PC-3 (cell line): ENCODE measurements at regions not wholly inside any gene's neighbourhood (a gene's known extent, or its start where the extent isn't known, plus 50 kb on each side); places are given as distances from the start of the nearest gene placed in this dataset.
"Not testable (repeated sequence)": the region's sequence is repeated elsewhere in the genome, so short reads cannot be mapped to it uniquely, and the experiment has no call there.

Source experiments
- ATAC-seq: fragments of 200-7000 bp; cut with Tn5 transposase; 2 replicates; pipeline ENCODE4 v1.9.1; 2020; ENCODE audit warnings: mild to moderate bottlenecking, moderate library complexity
- BruUV-seq: library from RNA; stranded (reverse); fragments of 400-500 nt; replicated peaks from 2 replicates; lab custom pipeline; 2021; lab: Mats Ljungman, UMichigan
- CTCF ChIA-PET: fragments of 300-600 bp; sonication (Branson Sonifier 250); formaldehyde crosslinking; loops from one replicate; lab custom pipeline; 2022; ENCODE audit warnings: antibody characterized with exemption; lab: Charles Lee
- POLR2A ChIA-PET: fragments of 300-600 bp; sonication (Branson Sonifier 250); formaldehyde crosslinking; loops from one replicate; lab custom pipeline; 2022; ENCODE audit warnings: antibody characterized with exemption; ENCODE audit not compliant: unreplicated experiment; lab: Charles Lee
- DNase-seq: peaks from one replicate; pipeline ENCODE4 v3.0.0-alpha.2; 2015
- H2AFZ ChIP-seq: fragments of 300-600 bp; sonication (generic); 2 replicates; pipeline ENCODE4 v1.6.0; 2016; ENCODE audit warnings: antibody characterized with exemption, low read length
- H3F3A ChIP-seq: fragments of 300-600 bp; sonication (generic); one replicate; pipeline ENCODE4 v1.6.0; 2017; ENCODE audit warnings: antibody characterized with exemption, low read length, control low read depth, mild to moderate bottlenecking; ENCODE audit not compliant: unreplicated experiment
- H3K27ac ChIP-seq: fragments of 300-600 bp; sonication (generic); 2 replicates; pipeline ENCODE4 v1.5.1; 2016; ENCODE audit warnings: mild to moderate bottlenecking, low read length
- H3K27me3 ChIP-seq: fragments of 300-600 bp; sonication (generic); 2 replicates; pipeline ENCODE4 v1.6.1; 2016; ENCODE audit warnings: low read length, mixed read lengths
- H3K36me3 ChIP-seq: fragments of 300-600 bp; sonication (generic); 2 replicates; pipeline ENCODE4 v1.6.1; 2016; ENCODE audit warnings: low read depth, mixed run types, low read length, mixed read lengths
- H3K4me1 ChIP-seq: fragments of 300-600 bp; sonication (generic); 2 replicates; pipeline ENCODE4 v1.5.1; 2016; ENCODE audit warnings: low read length; ENCODE audit not compliant: insufficient read depth
- H3K4me2 ChIP-seq: fragments of 300-600 bp; sonication (generic); 2 replicates; pipeline ENCODE4 v1.6.0; 2016; ENCODE audit warnings: low read length
- H3K4me3 ChIP-seq: fragments of 300-600 bp; sonication (generic); 2 replicates; pipeline ENCODE4 v1.5.1; 2016; ENCODE audit warnings: mild to moderate bottlenecking, low read length, mixed read lengths
- H3K79me2 ChIP-seq: fragments of 300-600 bp; sonication (generic); 2 replicates; pipeline ENCODE4 v1.6.1; 2017; ENCODE audit warnings: low read length, mixed read lengths
- H3K9ac ChIP-seq: fragments of 300-600 bp; sonication (generic); 2 replicates; pipeline ENCODE4 v1.6.0; 2016; ENCODE audit warnings: mild to moderate bottlenecking, low read length
- H3K9me2 ChIP-seq: fragments of 300-600 bp; sonication (generic); replicated peaks from 2 replicates; pipeline ENCODE4 v1.6.1; 2016; ENCODE audit warnings: mixed run types, low read length, mixed read lengths
- H3K9me3 ChIP-seq: fragments of 300-600 bp; sonication (generic); 2 replicates; pipeline ENCODE4 v1.6.1; 2016; ENCODE audit warnings: low read length, mixed read lengths
- H4K20me1 ChIP-seq: fragments of 300-600 bp; sonication (generic); 2 replicates; pipeline ENCODE4 v1.6.1; 2016; ENCODE audit warnings: low read length, mixed read lengths
- EZH2 ChIP-seq: fragments of 300-600 bp; sonication (generic); IDR thresholded peaks from one replicate; pipeline ENCODE4 v1.6.1; 2017; ENCODE audit warnings: antibody characterized with exemption, mild to moderate bottlenecking, low read length; ENCODE audit not compliant: unreplicated experiment
- EZH2phosphoT487 ChIP-seq: fragments of 300-600 bp; sonication (generic); IDR thresholded peaks from 2 replicates; pipeline ENCODE4 v1.6.1; 2018; ENCODE audit warnings: mild to moderate bottlenecking, antibody characterized with exemption, low read length, borderline replicate concordance
- intact Hi-C: fragments of 100-400 bp; cut with micrococcal nuclease; formaldehyde crosslinking; loops from 2 replicates; pipeline ENCODE4 v1.9.0; 2023
- TF ChIP-seq, protein P1 (sequence below): fragments of 300-600 bp; sonication (generic); conservative IDR thresholded peaks from 2 replicates; pipeline ENCODE4 v1.5.1; 2017; ENCODE audit warnings: antibody characterized with exemption, low read depth, mild to moderate bottlenecking, low read length

DNA sequence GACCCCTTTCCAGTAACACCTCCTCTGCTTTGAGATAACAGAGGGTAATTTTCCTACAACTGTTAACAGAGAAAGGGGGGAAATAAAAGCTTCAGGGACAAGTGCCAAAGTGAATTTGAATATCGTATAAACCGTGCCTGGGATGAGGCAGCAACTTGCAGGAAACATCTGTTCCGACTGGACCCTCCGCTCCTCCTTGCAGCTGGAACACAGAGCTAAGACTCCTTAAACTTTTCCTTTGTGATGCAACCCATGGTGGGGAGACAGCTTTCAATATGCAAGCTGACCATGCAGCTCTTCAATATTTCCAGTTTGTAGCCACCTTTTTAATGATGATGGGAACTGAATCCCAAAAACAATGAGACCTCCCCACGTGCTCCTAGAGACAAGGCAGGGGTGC, 432.6 kb downstream of the ZNF536 start:
- ChIA-PET CTCF (no interaction called here), POLR2A (no interaction called here)
- H3K4me2 ChIP-seq, result no peak overlapping the region
- no peak overlapping the region for H2AFZ ChIP-seq
- H3K9me2 ChIP-seq, result no peaks in the 10 kb centered on the region
- no peaks in the 10 kb centered on the region for H3K36me3 ChIP-seq
- ATAC-seq (no peak), DNase-seq (no peak)
- intact Hi-C loops, result no loop called here
- H3K27me3 ChIP-seq, result no peaks in the 10 kb centered on the region
- no peaks in the 10 kb centered on the region for H4K20me1 ChIP-seq
- no peak overlapping the region for H3K4me3 ChIP-seq
- H3K27ac ChIP-seq, result no peak overlapping the region
- H3K79me2 ChIP-seq, result no peaks in the 10 kb centered on the region
- no peaks in the 10 kb centered on the region for H3K9me3 ChIP-seq
- no peak overlapping the region for H3K9ac ChIP-seq
- no peaks in the 10 kb centered on the region for H3F3A ChIP-seq
- H3K4me1 ChIP-seq, result no peaks in the 10 kb centered on the region
- TF ChIP-seq, protein P1, sequence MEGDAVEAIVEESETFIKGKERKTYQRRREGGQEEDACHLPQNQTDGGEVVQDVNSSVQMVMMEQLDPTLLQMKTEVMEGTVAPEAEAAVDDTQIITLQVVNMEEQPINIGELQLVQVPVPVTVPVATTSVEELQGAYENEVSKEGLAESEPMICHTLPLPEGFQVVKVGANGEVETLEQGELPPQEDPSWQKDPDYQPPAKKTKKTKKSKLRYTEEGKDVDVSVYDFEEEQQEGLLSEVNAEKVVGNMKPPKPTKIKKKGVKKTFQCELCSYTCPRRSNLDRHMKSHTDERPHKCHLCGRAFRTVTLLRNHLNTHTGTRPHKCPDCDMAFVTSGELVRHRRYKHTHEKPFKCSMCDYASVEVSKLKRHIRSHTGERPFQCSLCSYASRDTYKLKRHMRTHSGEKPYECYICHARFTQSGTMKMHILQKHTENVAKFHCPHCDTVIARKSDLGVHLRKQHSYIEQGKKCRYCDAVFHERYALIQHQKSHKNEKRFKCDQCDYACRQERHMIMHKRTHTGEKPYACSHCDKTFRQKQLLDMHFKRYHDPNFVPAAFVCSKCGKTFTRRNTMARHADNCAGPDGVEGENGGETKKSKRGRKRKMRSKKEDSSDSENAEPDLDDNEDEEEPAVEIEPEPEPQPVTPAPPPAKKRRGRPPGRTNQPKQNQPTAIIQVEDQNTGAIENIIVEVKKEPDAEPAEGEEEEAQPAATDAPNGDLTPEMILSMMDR, result no peak
- TF ChIP-seq EZH2 (no peak), EZH2phosphoT487 (no peak)
- no TSS peak for BruUV-seq

DNA sequence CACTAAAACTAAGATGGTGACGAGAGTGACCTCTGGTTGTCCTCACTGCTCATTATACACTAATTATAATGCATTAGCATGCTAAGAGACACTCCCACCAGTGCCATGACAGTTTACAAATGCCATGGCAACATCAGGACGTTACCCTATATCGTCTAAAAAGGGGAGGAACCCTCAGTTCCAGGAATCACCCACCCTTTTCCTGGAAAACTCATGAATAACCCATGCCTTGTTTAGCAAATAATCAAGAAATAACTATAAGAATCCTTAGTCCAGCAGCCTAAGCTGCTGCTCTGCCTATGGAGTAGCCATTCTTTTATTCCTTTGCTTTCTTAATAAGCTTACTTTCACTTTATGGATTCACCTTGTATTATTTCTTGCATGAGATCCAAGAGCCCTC, 432.1 kb downstream of the ZNF536 start:
- H3K4me2 ChIP-seq, DNase-seq, H3K79me2 ChIP-seq, H3K36me3 ChIP-seq, H3F3A ChIP-seq, H3K4me1 ChIP-seq, H3K4me3 ChIP-seq, H3K9me2 ChIP-seq, BruUV-seq, ATAC-seq, H3K27ac ChIP-seq, intact Hi-C loops, H3K9ac ChIP-seq, H4K20me1 ChIP-seq, H3K9me3 ChIP-seq, POLR2A ChIA-PET, H3K27me3 ChIP-seq, CTCF ChIA-PET, H2AFZ ChIP-seq: not testable (repeated sequence)

DNA sequence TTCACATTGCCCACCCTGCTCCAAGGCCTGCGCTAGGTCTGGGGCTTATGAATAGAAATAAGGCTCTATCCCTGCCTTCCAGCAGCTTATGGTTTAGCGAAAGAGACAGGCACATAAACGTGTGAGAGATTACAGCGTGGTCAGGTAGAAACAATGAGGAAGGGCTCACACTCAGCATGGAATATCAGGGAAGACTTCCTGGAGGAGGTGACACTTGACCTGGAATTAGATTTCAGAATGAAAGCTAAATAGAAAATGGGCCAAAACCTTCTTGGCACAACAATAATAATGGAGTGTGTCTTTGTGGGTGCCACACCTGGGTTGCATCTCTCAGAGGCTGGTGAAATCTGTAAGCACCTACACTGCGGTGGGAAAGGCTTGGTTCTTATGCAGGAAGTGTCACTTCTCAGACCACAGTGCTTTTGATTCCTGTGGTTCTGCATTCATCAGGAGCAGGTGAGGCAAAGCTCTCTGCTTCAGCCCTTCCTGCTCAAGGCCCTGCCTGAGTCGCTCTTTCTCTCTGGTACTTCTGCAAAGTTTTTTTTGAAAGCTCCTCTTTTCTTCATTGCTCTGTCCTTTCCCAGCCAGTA, 430.3 kb downstream of the ZNF536 start:
- ATAC-seq, result no peak
- Histone ChIP-seq H3K36me3 (no peaks in the 10 kb centered on the region), H3K9ac (no peak overlapping the region), H4K20me1 (no peaks in the 10 kb centered on the region), H3K4me2 (no peak overlapping the region), H3K4me1 (no peaks in the 10 kb centered on the region), H2AFZ (no peak overlapping the region), H3K79me2 (no peaks in the 10 kb centered on the region), H3F3A (no peaks in the 10 kb centered on the region), H3K9me3 (no peaks in the 10 kb centered on the region), H3K9me2 (no peaks in the 10 kb centered on the region), H3K27me3 (no peaks in the 10 kb centered on the region), H3K4me3 (no peak overlapping the region), H3K27ac (no peak overlapping the region)
- ChIA-PET CTCF (no interaction called here), POLR2A (no interaction called here)
- no TSS peak for BruUV-seq
- intact Hi-C loops, result no loop called here
- DNase-seq, result no peak
- TF ChIP-seq EZH2phosphoT487 (no peak), EZH2 (no peak)
- TF ChIP-seq, protein P1, result no peak
